Aorta (tissue), 5 donors: ENCODE measurements at regions not wholly inside any gene's neighbourhood (a gene's known extent, or its start where the extent isn't known, plus 50 kb on each side); places are given as distances from the start of the nearest gene placed in this dataset.

Experiments used
- ATAC-seq: fragments of 200-7000 bp; cut with Tn5 transposase; one replicate; pipeline ENCODE4 v1.9.1; 2022; ENCODE audit warnings: moderate library complexity; ENCODE audit not compliant: low FRiP score
- DNase-seq, 2 donors: peaks; one replicate each; pipeline ENCODE4 v3.0.0-alpha.2; 2020
- H3K27ac ChIP-seq, 2 donors: one replicate each; pipeline ENCODE4 v1.5.1; 2013; ENCODE audit warnings: low read length in 2 of 2, mild to moderate bottlenecking in 2 of 2, moderate library complexity in 2 of 2, control low read depth in 1 of 2, inconsistent platforms in 1 of 2, low read depth in 1 of 2
- H3K27me3 ChIP-seq, 2 donors: one replicate each; pipeline ENCODE4 v1.6.1; 2013; ENCODE audit warnings: control low read depth in 1 of 2, low read length in 1 of 2, mild to moderate bottlenecking in 1 of 2, moderate library complexity in 1 of 2; ENCODE audit not compliant: insufficient read depth in 2 of 2, control insufficient read depth in 1 of 2
- H3K36me3 ChIP-seq, 2 donors: one replicate each; pipeline ENCODE4 v1.6.1; 2013; ENCODE audit warnings: control low read depth in 1 of 2, low read length in 1 of 2, mild to moderate bottlenecking in 1 of 2; ENCODE audit not compliant: insufficient read depth in 2 of 2, control insufficient read depth in 1 of 2
- H3K4me1 ChIP-seq, 2 donors: one replicate each; pipeline ENCODE4 v1.6.1; 2013; ENCODE audit warnings: low read length in 2 of 2, control low read depth in 1 of 2, mild to moderate bottlenecking in 1 of 2, moderate library complexity in 1 of 2; ENCODE audit not compliant: insufficient read depth in 2 of 2, control insufficient read depth in 1 of 2
- H3K4me3 ChIP-seq, 2 donors: one replicate each; pipeline ENCODE4 v1.5.1; 2013; ENCODE audit warnings: low read length in 2 of 2, control low read depth in 1 of 2, mild to moderate bottlenecking in 1 of 2
- H3K9me3 ChIP-seq: one replicate; pipeline ENCODE4 v1.6.1; 2013; ENCODE audit warnings: mild to moderate bottlenecking, low read length; ENCODE audit not compliant: control insufficient read depth
- WGBS, 2 donors: extraction: QIAGEN DNeasy Blood & Tissue Kit; methylation state at CpG; one replicate each; pipeline ENCODE4 v1.1.7; 2013; 5-methylcytosine and 5-hydroxymethylcytosine counted together
- intact Hi-C, 2 donors: fragments of 100-400 bp; cut with DNase I; formaldehyde crosslinking; loops; one replicate each; pipeline versions ENCODE4 v1.14.2 to v1.15.0; 2022
- donor health status: healthy with polysubstance abuse.
- donor health status: Bipolar disorder and iron deficiency.
- donor health status: DM: no; HTN: no; CAD: no.
- donor health status: DM: no; HTN: no; CAD: no.
- donor health status: DM: yes; HTN: yes; CAD: no.

GRCh38 chr4:11002961-11003360 lies 318.4 kb upstream of the CLNK start:
- Histone ChIP-seq H3K4me1 (peaks cover 0 to under 1% of the 10 kb centered on the region in 2 donors), H3K36me3 (no peaks in the 10 kb centered on the region), H3K27me3 (no peaks in the 10 kb centered on the region), H3K4me3 (no peak overlapping the region), H3K27ac (no peak overlapping the region), H3K9me3 (peaks cover 1% of the 10 kb centered on the region)
- no peak for DNase-seq
- intact Hi-C loops = no loop called here
- WGBS, 2 donors = 86 to 88% methylated on average over 2 of the region's 2 CpGs
- no peak for ATAC-seq

- ATAC-seq (no peak), DNase-seq (no peak)
- no peaks in the 10 kb centered on the region for H3K9me3 ChIP-seq
- intact Hi-C loops = no loop called here
- WGBS, 2 donors = 11 to 16% methylated on average over 1 of the region's 1 CpG
- H3K27ac ChIP-seq = no peak overlapping the region
- no peaks in the 10 kb centered on the region for H3K27me3 ChIP-seq
- no peak overlapping the region for H3K4me3 ChIP-seq
- H3K4me1 ChIP-seq = peaks cover 0 to 1% of the 10 kb centered on the region in 2 donors
- H3K36me3 ChIP-seq = no peaks in the 10 kb centered on the region
Observed at GRCh38 chr4:10998846-10999245, 314.3 kb upstream of the CLNK start.

- ATAC-seq (no peak), DNase-seq (no peak)
- Histone ChIP-seq H3K27ac (no peak overlapping the region), H3K36me3 (no peaks in the 10 kb centered on the region), H3K27me3 (no peaks in the 10 kb centered on the region), H3K4me1 (no peaks in the 10 kb centered on the region), H3K4me3 (no peak overlapping the region), H3K9me3 (peaks cover 3% of the 10 kb centered on the region)
- 87 to 90% methylated on average over 2 of the region's 2 CpGs for WGBS, 2 donors
- intact Hi-C loops = no loop called here
Observed at GRCh38 chr4:10984815-10985214, 300.2 kb upstream of the CLNK start.

GRCh38 chr4:10983885-10984640 lies 299.5 kb upstream of the CLNK start:
- H3K27me3 ChIP-seq = no peaks in the 10 kb centered on the region
- WGBS, 2 donors = 90 to 91% methylated on average over 9 of the region's 9 CpGs
- peaks cover 3% of the 10 kb centered on the region for H3K9me3 ChIP-seq
- DNase-seq (no peak), ATAC-seq (no peak)
- no peak overlapping the region for H3K4me3 ChIP-seq
- intact Hi-C loops = no loop called here
- no peak overlapping the region for H3K27ac ChIP-seq
- H3K4me1 ChIP-seq = no peaks in the 10 kb centered on the region
- H3K36me3 ChIP-seq = no peaks in the 10 kb centered on the region

GRCh38 chr4:10983268-10983667 lies 298.7 kb upstream of the CLNK start:
- H3K9me3 ChIP-seq = peaks cover 1% of the 10 kb centered on the region
- no peak for ATAC-seq
- intact Hi-C loops = no loop called here
- no peak overlapping the region for H3K4me3 ChIP-seq
- DNase-seq = no peak
- H3K27me3 ChIP-seq = no peaks in the 10 kb centered on the region
- WGBS, 2 donors = 62 to 64% methylated on average over 2 of the region's 2 CpGs
- no peaks in the 10 kb centered on the region for H3K36me3 ChIP-seq
- no peak overlapping the region for H3K27ac ChIP-seq
- H3K4me1 ChIP-seq = no peaks in the 10 kb centered on the region

- intact Hi-C loops = no loop called here
- Histone ChIP-seq H3K27me3 (no peaks in the 10 kb centered on the region), H3K4me1 (no peaks in the 10 kb centered on the region), H3K27ac (no peak overlapping the region), H3K4me3 (no peak overlapping the region), H3K36me3 (no peaks in the 10 kb centered on the region), H3K9me3 (peaks cover 1% of the 10 kb centered on the region)
- ATAC-seq = no peak
- WGBS, 2 donors = 38 to 55% methylated on average over 2 of the region's 2 CpGs
- no peak for DNase-seq
Observed at GRCh38 chr4:10982305-10982704, 297.7 kb upstream of the CLNK start.

GRCh38 chr4:10981576-10981975 lies 297.0 kb upstream of the CLNK start:
- intact Hi-C loops = no loop called here
- H3K9me3 ChIP-seq = peaks cover 1% of the 10 kb centered on the region
- H3K4me3 ChIP-seq = no peak overlapping the region
- no peak overlapping the region for H3K27ac ChIP-seq
- WGBS, 2 donors = 60 to 83% methylated on average over 1 of the region's 1 CpG
- H3K36me3 ChIP-seq = no peaks in the 10 kb centered on the region
- ATAC-seq (no peak), DNase-seq (no peak)
- no peaks in the 10 kb centered on the region for H3K27me3 ChIP-seq
- H3K4me1 ChIP-seq = no peaks in the 10 kb centered on the region

- Histone ChIP-seq H3K9me3 (peaks cover 1% of the 10 kb centered on the region), H3K36me3 (no peaks in the 10 kb centered on the region), H3K27ac (no peak overlapping the region), H3K4me3 (no peak overlapping the region), H3K4me1 (no peaks in the 10 kb centered on the region), H3K27me3 (no peaks in the 10 kb centered on the region)
- intact Hi-C loops = no loop called here
- ATAC-seq = no peak
- WGBS, 2 donors = 66 to 77% methylated on average over 5 of the region's 5 CpGs
- no peak for DNase-seq
Observed at GRCh38 chr4:10981096-10981495, 296.5 kb upstream of the CLNK start.

GRCh38 chr4:10979032-10979431 lies 294.5 kb upstream of the CLNK start:
- ATAC-seq (no peak), DNase-seq (no peak)
- Histone ChIP-seq H3K4me1 (no peaks in the 10 kb centered on the region), H3K4me3 (no peak overlapping the region), H3K27me3 (peaks cover 0 to 1% of the 10 kb centered on the region in 2 donors), H3K9me3 (no peaks in the 10 kb centered on the region), H3K27ac (no peak overlapping the region), H3K36me3 (no peaks in the 10 kb centered on the region)
- intact Hi-C loops = no loop called here
- WGBS, 2 donors = 96 to 97% methylated on average over 2 of the region's 2 CpGs
